ENCODE measurements at regions not wholly inside any gene's neighbourhood (a gene's known extent, or its start where the extent isn't known, plus 50 kb on each side); places are given as distances from the start of the nearest gene placed in this dataset.
"Not testable (repeated sequence)": the region's sequence is repeated elsewhere in the genome, so short reads cannot be mapped to it uniquely, and the experiment has no call there.

DNA sequence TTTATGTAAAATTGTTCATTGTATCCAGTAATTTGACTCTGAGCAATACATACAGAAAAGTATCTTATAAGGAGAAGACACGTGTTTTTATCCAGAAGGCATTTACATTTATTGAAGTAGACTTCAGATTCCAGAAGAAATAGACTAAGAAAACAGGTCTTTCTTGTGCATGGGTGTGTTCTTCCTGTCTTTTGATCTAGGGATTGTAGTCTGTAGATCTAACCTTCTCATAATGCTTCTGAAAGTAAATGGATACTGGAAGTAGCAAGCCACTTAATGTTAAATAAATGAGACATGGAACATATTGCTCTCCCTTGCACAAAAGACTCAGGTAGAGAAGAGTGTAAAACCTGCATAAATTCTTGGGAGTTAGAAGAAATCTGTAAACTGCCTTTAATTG, 853.2 kb upstream of the B3GALT2 start:
- DNase-seq (ENCODE audit: low read depth in 2 of 2): no peak

DNA sequence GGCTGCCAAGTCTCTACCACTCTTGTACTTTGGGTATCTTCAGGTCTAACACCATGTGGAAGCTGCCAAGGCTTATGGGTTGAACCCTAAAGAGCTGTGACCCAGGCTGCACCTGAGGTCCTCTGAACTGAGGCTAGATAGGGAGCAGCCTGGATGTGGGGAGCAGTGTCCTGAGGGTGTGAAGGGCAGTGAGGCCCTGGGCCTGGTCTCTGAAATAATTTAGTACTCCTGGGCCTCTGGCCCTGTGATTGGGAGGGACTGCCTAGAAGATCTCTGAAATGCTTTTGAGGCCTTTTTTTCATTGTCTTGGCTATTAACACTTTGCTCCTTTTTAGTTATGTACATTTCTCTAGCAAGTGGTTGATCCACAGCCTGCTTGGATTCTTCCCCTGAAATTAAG, 847.2 kb upstream of the B3GALT2 start:
- DNase-seq (ENCODE audit: low read depth in 2 of 2): no peak

DNA sequence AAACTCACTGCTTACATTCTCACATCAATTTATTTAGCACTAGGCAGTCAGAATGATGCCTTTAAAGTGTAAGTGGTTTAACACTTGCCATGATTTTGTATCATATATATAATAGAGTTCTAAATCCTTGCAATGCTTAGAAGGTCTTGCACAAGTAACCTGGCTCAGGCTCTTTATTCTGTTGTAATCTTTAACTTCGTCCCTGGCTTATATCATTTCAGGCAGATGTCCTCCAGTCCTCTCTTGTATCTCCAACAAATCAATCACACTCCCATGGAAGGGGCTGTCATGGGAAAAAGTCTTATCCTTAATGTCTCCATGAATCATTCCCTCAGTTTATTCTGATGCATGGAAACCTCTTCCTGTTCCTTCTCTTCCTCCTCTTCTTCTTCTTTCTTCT, 841.6 kb upstream of the B3GALT2 start:
- DNase-seq (ENCODE audit: low read depth in 2 of 2): no peak

DNA sequence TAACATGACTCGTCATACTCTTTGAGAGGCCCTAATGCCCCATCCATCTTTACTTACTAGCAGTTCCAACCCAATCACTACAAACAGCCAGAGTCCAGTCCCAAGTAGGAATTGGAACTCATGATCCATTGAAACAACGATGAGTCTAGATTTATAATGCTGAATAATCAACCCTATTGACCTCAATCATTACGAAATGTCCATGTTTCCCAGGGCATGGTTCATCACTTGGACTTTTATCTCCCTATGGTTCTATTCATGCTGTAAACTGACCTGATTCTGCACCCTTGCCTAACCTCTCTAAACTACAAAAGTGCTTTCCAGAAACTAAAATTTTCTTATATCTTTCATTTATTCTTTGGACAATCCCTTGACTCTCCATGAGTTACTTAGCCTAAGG, 840.0 kb upstream of the B3GALT2 start:
- DNase-seq (ENCODE audit: low read depth in 2 of 2): no peak

DNA sequence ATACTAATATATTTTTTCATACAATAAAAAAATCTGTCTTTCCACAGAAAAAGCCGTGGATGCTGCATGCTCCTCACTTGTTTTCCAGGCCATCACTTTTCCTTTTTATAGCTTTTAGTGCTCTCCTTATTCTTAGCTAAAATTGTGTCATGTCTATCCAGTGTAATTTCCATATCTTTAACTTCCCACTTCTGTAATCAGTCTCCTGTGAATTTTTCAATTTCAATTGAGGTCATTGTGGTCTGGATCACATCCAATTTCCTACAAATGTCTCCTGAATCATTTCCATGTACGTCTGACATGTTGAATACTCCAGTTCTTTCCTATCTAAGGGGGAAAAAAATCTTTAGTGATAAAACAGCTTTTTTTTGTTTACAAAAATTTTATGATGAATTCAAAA, 838.2 kb upstream of the B3GALT2 start:
- peak; percentile 81 to 82 for DNase-seq (ENCODE audit: low read depth in 2 of 2)

DNA sequence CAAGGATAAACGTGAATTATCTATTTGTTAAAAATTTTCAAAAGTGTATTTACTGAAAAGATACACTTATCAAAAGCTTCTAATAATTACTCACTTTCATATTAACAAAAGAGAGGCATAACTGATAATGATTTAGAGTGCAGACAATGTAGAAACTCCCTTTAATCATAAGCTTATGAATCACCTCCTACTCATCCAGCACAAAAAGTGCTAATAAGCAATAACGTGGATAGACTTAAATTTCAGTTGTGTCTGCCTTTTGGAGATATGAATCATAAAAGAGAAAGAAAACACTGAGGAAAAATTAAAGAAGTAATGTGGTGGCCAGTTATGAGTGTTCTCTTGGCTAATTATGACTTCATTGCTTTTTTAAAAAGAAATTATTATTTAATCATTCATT, 827.6 kb upstream of the B3GALT2 start:
- DNase-seq (ENCODE audit: low read depth in 2 of 2): no peak

DNA sequence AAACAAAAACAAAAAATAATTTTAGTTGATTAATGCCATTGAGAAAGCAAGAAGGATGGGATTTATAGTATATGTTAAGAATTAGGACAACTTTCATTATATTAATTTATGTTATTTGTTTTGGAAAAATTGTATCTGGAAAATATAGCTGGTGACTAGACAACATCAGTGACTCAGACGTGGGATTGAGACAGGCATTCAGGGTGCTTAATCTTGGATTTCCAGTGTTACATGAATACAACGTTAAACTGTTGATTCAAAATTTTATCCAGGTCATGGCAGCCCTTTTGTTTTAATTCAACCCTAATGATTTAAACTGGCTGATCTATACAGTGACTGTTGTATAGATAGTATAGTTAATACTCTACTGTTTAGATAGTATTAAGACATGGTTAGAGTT, 827.1 kb upstream of the B3GALT2 start:
- no peak for DNase-seq (ENCODE audit: low read depth in 2 of 2)

DNA sequence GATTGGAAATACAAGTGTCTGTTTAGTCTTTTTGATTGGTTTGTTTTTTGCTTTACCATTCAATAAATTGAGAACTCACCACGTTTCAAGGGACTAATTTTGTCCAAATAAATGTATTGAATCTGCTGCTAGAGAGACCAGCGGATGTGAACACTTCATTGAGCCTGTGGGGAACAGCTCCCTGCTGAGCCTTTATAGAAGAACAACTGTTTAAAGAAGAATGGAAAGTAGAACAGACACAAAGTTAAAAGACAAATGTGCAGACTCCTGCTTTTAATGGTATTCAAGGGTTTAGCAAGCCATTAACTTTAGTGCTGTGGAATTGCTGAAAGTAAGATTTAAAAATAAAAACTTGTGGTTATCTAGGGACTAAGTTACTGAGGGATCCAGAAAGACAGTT, 817.7 kb upstream of the B3GALT2 start:
- no peak for DNase-seq (ENCODE audit: low read depth in 2 of 2)

DNA sequence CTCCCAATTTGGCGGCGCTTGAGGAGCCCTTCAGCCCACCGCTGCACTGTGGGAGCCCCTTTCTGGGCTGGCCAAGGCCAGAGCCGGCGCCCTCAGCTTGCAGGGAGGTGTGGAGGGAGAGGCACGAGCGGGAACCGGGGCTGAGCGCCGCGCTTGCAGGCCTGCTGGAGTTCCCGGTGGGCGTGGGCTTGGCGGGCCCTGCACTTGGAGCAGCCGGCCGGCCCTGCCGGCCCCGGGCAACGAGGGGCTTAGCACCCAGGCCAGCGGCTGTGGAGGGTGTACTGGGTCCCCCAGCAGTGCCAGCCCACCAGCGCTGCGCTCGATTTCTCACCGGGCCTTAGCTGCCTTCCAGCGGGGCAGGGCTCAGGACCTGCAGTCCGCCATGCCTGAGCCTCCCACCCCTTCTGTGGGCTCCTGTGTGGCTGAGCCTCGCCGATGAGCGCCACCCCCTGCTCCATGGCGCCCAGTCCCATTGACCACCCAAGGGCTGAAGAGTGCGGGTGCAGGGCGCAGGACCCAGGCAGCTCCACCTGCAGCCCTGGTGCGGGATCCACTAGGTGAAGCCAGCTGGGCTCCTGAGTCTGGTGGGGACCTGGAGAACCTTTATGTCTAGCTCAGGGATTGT, 815.4 kb upstream of the B3GALT2 start:
- not testable (repeated sequence) for DNase-seq (ENCODE audit: low read depth in 2 of 2)

DNA sequence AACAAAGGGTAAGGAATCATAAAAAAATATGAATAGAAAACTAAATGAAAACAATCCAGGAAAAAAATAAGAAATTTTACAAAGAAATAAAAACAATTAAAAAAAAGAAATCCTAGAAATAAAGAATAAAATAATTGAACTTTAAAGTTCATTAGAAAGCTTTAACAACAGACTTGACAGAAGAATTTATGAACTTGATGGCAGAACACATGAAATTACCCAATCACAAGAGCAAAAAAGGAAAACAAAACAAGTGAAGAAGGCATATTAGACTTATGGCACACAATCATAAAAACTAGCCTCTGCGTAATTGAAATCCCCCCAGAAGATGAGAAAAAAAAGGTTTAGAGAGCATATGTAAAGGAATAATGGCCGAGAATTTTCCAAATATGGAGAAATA, 802.5 kb upstream of the B3GALT2 start:
- DNase-seq (ENCODE audit: low read depth in 2 of 2): no peak

DNA sequence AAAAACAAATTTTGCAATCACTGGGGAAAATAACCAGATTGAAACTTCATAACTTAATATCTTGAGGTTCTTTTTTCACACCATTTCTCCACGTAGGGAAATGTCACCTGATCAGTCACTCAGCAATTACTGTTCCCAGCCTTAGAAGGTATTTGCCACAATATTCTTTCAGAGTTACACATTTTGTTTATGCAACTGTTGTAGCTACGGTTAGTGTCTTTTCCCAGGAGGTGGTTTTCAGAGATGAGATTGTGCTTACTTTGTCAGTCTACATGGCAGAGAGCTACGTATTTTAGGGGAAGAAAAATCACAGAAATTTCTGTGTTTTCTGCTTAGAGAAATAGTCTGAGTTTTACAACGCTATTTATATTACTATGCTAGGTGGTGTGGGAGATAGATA, 792.8 kb upstream of the B3GALT2 start:
- no peak for DNase-seq (ENCODE audit: low read depth in 2 of 2)

DNA sequence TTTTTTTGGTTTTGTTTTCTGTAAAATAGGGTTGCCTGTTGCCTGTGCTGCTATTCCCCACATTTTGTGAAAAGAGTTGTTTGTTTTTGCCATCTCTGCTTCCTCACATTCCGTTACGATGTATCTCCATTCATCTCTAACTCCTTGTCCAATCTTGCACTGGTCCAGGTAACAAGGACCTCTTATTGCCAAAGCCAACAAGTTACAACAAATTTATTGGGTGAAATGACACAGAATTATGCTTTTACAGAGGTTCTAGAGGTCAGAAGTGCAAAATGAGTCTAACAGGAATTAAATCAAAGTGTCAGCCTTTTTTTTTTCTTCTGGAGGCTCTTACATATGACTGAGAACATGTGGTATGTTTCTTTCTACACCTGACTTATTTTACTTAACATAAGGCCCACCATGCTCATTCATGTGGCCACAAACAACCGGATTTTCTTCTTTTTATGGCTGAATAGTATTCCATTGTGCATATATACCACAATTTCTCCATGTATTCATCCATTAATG, 787.9 kb upstream of the B3GALT2 start:
- no peak for DNase-seq (ENCODE audit: low read depth in 2 of 2)

DNA sequence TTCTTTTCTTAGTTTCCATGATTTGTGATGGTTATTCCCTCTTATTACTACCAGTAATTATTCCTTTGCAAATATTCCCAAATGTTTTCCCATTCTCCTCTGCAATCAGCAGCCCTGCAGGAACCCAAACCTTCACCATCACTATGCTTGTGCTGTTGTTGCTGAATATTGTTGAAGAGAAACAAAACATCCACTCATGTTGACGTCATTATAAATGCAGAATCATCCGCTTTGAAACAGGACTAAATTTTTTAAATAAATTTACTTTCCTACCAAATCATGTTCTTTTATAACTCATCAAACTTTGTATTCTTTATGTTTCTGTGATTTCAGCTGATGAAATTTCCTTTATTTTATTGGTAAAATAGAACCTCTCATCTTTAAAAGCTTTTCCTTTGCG, 787.0 kb upstream of the B3GALT2 start:
- no peak for DNase-seq (ENCODE audit: low read depth in 2 of 2)

DNA sequence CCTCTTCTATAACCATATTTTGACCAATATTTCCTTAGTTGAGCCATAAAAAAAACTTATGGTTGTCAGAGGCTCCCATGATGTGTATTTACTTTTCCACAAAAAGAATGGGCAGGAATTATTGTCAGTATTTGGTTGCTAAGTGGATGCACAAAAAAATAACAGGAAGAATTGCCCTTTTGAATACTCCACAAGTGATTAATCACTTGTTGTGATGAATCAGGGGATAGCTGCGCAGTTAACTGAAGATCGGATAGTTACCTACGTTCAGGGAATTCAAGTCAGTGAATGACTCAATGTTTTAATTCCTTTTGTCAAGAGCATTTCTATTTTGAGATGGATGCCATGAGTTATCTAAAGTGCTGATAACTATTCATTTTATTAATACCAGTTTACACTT, 785.2 kb upstream of the B3GALT2 start:
- no peak for DNase-seq (ENCODE audit: low read depth in 2 of 2)

DNA sequence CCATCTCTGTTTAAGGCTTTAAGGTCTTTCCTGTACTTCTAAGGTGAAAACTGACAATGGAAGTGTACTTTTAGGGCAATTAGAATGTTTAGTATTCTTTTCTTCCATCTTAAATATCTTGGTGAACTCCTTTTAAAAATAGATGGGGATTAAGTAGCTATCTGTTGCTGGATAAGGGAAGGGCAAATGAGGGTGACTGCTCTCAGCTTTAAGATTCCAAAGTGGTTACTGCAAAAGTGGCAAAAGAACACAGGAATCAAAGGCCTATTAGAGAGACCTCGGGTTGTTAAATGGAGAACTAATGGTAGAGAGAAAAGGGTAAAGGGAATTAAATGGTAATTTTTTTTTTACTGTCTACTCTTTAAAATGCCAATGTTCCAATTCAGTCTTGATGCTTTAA, 774.1 kb upstream of the B3GALT2 start:
- no peak for DNase-seq (ENCODE audit: low read depth in 2 of 2)

DNA sequence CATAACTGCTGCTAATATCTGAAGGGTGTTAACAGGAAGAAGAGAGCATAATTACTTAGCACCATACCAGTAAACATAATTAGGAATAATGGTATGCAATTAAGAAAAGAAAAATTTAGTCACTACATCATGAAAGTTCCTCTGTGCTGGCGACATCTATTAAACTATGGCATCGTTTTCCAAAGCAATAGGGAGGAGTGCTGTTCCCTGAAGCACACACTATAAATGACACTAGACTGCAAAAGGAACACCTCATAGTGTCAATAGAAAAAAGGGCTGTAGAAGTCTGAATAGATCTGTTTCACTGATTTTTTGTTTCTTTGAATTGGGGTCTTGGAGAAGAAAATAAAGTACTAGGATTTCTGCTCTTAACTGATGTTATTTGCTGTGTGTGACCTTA, 773.6 kb upstream of the B3GALT2 start:
- no peak for DNase-seq (ENCODE audit: low read depth in 2 of 2)

DNA sequence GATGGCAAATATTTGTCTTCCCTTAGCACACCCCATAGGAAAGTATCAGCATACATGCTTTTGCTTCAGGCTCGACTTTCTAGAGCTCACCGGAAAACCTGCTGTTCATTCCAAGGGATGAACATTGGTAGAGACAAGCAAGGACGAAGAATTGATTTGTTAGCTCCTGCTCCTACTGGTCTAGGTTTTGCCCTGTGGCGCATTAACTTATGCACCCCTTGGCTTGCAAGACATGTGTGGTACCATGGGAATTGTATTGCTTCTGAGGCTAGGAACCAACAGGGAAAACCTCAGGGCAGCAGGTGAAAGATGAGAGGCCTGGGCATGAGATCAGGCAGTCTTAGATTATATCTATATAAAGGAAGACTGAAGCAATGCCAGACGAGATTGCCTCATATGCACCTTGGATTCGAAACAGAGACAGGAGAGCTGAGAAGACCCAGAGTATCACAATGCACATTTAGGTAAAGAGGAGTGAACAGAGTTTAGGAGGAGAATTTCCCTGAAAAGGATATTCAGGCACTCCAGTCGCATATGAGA, 771.2 kb upstream of the B3GALT2 start:
- DNase-seq (ENCODE audit: low read depth in 2 of 2): no peak

DNA sequence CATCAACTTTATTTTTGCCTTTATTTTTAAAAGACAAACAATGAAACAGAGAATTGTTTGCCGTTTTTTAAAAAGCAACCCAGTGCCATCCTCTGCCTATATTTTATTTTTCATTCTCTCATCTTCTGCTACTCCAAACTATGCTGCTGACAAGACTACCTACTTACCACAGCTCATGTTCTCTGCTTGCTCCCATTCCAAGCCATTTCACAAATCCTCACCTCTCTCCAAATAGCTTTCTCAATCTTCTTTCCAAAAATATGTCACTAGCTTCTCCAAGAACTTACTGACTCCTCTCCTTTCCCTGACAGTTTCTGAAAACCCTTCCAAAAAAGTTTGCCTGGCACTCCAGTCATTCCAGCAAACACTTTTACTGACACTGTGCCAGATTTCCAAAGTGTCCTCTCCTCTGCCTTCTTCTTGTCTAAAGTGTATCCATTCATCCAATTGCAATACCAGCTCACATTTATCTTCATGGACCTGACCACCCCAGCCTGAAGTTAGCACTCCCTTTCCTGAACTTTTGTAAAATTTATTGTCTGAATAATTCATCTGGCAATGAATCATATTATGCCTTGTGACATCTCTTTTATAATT, 766.5 kb upstream of the B3GALT2 start:
- DNase-seq (ENCODE audit: low read depth in 2 of 2): no peak

DNA sequence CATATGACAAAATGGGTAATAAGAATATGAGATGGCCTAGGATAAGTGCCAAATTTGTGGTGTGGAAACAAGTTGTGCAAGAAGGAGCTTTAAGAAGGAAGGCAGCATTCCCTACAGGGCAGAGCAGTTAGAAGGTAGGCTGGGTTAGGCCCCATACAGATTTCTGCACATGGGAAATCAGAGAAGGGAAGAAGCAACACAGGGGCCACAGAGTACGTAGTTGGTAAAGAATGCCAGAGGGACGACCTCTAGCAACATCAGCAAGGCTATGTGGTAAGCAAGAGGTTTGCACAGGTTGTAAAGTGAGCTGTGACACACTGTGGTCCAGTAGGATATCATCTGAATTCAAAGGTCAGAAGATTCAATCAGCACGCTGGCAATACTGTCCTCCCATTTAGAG, 765.6 kb upstream of the B3GALT2 start:
- DNase-seq (ENCODE audit: low read depth in 2 of 2): no peak

DNA sequence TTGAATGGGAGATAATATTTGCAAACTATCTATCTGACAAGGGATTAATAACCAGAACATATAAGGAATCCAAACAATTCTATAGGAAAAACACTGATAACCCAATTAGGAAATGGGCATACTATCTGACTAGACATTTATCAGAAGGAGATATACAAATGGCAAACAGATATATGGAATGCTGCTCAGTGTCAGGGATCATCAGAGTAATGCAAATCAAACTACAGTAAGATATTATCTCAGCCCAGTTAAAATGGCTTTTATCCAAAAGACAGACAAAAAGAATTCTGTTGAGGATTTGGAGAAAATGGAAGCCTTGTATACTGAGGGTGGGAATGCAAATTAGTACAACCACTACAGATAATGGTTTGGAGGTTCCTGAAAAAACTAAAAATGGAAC, 758.0 kb upstream of the B3GALT2 start:
- no peak for DNase-seq (ENCODE audit: low read depth in 2 of 2)

DNA sequence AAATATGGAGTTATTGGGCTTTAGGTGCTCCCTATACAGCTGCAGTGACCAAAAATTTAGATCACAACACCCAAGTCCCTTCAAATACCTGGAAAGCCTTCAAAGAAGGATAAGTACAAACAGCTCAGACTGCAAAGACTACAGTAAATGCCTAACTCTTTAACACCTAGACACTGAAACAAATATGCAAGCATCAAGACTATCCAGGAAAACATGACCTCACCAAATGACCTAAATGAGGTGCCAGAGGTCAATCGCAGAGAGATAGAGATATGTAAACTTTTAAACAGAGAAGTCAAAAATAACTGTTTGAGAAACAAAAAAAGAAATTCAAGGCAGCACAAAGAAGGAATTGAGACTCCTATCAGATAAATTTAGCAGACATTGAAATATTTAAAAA, 753.8 kb upstream of the B3GALT2 start:
- no peak for DNase-seq (ENCODE audit: low read depth in 2 of 2)

DNA sequence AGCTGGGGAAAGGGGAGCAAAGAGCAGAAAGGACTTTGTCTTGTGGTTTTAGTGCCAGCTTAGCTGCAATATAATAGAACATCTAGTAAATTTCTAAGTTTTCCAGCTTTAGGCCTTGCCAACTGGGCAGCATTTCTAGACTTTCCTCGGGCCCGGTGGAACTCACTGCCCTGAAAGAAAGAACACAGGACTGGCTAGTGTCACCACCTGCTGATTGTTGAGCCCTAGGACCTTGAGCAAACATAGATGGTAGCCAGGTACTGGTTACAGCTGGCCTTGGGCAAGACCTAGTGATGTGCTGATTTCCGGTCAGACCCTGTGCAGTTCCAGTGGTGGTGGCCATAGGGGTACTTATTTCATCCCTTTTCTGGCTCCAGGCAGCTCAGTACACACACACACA, 753.2 kb upstream of the B3GALT2 start:
- DNase-seq (ENCODE audit: low read depth in 2 of 2): no peak

DNA sequence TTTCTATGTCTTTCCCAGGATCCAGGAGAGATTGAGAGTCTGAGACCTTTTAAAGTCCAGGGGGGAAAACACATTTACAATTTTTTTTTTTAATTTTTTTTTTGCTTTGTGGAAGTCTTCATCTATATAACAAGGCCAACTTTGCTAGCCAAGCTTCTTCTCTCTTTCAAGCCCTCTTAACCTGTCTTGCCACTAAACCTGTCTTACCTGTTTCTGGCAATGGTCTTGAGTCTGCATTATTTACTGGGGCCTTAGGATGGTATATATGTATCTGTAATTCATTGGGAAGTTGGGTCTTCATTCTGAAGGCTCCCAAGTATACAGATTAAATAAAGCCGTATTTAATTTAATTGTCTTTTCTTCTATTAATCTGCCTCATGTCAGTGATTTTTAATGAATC, 750.9 kb upstream of the B3GALT2 start:
- no peak for DNase-seq (ENCODE audit: low read depth in 2 of 2)

DNA sequence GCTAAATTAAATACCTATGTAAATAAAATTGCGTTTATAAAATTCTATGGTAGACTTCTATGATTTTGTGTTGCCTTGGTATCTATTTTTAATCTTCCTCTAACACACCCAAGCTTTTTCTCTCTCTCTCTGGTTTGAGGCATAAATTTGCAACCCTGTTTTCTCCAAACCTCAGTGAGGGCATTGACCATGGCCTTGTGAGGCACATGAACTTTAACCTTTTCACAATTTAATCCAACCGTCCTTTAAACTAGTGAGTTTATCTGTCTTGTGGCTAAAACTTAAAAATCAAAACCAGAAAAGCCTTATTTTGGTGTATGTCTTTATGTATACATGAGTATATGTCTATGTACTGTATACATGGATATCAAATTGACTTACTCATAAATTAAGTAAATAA, 746.6 kb upstream of the B3GALT2 start:
- DNase-seq (ENCODE audit: low read depth in 2 of 2): no peak
